ENCODE measurements at regions not wholly inside any gene's neighbourhood (a gene's known extent, or its start where the extent isn't known, plus 50 kb on each side); places are given as distances from the start of the nearest gene placed in this dataset.

GRCh38 chr2:56465491-56465890, 281.7 kb downstream of the CCDC85A start:
- Histone ChIP-seq H3K36me3 (ENCODE audit: insufficient read depth, low read length) (no peaks in the 10 kb centered on the region), H3K4me1 (ENCODE audit: control insufficient read depth, insufficient read depth, low read length, unreplicated experiment) (peaks cover 3% of the 10 kb centered on the region), H3K27ac (ENCODE audit: low read depth, low read length) (no peak overlapping the region), H3K27me3 (ENCODE audit: insufficient read depth, low read length) (no peaks in the 10 kb centered on the region), H3K4me3 (ENCODE audit: low read depth, low read length) (no peak overlapping the region), H3K79me2 (ENCODE audit: control insufficient read depth, insufficient read depth, low read length, unreplicated experiment) (no peaks in the 10 kb centered on the region), H2AFZ (ENCODE audit: low read length, unreplicated experiment) (no peak overlapping the region)

- Histone ChIP-seq H3K4me1 (ENCODE audit: control insufficient read depth, insufficient read depth, low read length, unreplicated experiment) (peaks cover 14% of the 10 kb centered on the region), H3K27me3 (ENCODE audit: insufficient read depth, low read length) (no peaks in the 10 kb centered on the region), H3K79me2 (ENCODE audit: control insufficient read depth, insufficient read depth, low read length, unreplicated experiment) (no peaks in the 10 kb centered on the region), H3K36me3 (ENCODE audit: insufficient read depth, low read length) (no peaks in the 10 kb centered on the region), H2AFZ (ENCODE audit: low read length, unreplicated experiment) (no peak overlapping the region), H3K4me3 (ENCODE audit: low read depth, low read length) (no peak overlapping the region), H3K27ac (ENCODE audit: low read depth, low read length) (no peak overlapping the region)
Measured at GRCh38 chr2:56473524-56473923, 289.7 kb downstream of the CCDC85A start.

GRCh38 chr2:56474412-56475158, 290.8 kb downstream of the CCDC85A start:
- no peak overlapping the region for H3K27ac ChIP-seq (ENCODE audit: low read depth, low read length)
- peaks cover 14% of the 10 kb centered on the region for H3K4me1 ChIP-seq (ENCODE audit: control insufficient read depth, insufficient read depth, low read length, unreplicated experiment)
- no peak overlapping the region for H3K4me3 ChIP-seq (ENCODE audit: low read depth, low read length)
- H2AFZ ChIP-seq (ENCODE audit: low read length, unreplicated experiment) = no peak overlapping the region
- H3K36me3 ChIP-seq (ENCODE audit: insufficient read depth, low read length) = no peaks in the 10 kb centered on the region
- no peaks in the 10 kb centered on the region for H3K27me3 ChIP-seq (ENCODE audit: insufficient read depth, low read length)
- H3K79me2 ChIP-seq (ENCODE audit: control insufficient read depth, insufficient read depth, low read length, unreplicated experiment) = no peaks in the 10 kb centered on the region

GRCh38 chr2:56475191-56475590, 291.4 kb downstream of the CCDC85A start:
- no peaks in the 10 kb centered on the region for H3K36me3 ChIP-seq (ENCODE audit: insufficient read depth, low read length)
- no peak overlapping the region for H2AFZ ChIP-seq (ENCODE audit: low read length, unreplicated experiment)
- H3K27me3 ChIP-seq (ENCODE audit: insufficient read depth, low read length) = no peaks in the 10 kb centered on the region

GRCh38 chr2:56476509-56477071, 292.8 kb downstream of the CCDC85A start:
- no peak overlapping the region for H3K27ac ChIP-seq (ENCODE audit: low read depth, low read length)
- H3K27me3 ChIP-seq (ENCODE audit: insufficient read depth, low read length) = no peaks in the 10 kb centered on the region
- H3K36me3 ChIP-seq (ENCODE audit: insufficient read depth, low read length) = no peaks in the 10 kb centered on the region
- H2AFZ ChIP-seq (ENCODE audit: low read length, unreplicated experiment) = no peak overlapping the region
- peaks cover 14% of the 10 kb centered on the region for H3K4me1 ChIP-seq (ENCODE audit: control insufficient read depth, insufficient read depth, low read length, unreplicated experiment)
- no peak overlapping the region for H3K4me3 ChIP-seq (ENCODE audit: low read depth, low read length)
- no peaks in the 10 kb centered on the region for H3K79me2 ChIP-seq (ENCODE audit: control insufficient read depth, insufficient read depth, low read length, unreplicated experiment)

More at GRCh38 chr2:56475191-56475590, 291.4 kb downstream of the CCDC85A start:
- no peaks in the 10 kb centered on the region for H3K79me2 ChIP-seq (ENCODE audit: control insufficient read depth, insufficient read depth, low read length, unreplicated experiment)
- H3K4me3 ChIP-seq (ENCODE audit: low read depth, low read length) = no peak overlapping the region
- H3K4me1 ChIP-seq (ENCODE audit: control insufficient read depth, insufficient read depth, low read length, unreplicated experiment) = peaks cover 14% of the 10 kb centered on the region
- H3K27ac ChIP-seq (ENCODE audit: low read depth, low read length) = no peak overlapping the region

- no peak overlapping the region for H3K4me3 ChIP-seq (ENCODE audit: low read depth, low read length)
- no peak overlapping the region for H3K27ac ChIP-seq (ENCODE audit: low read depth, low read length)
- peaks cover 14% of the 10 kb centered on the region for H3K4me1 ChIP-seq (ENCODE audit: control insufficient read depth, insufficient read depth, low read length, unreplicated experiment)
- H3K79me2 ChIP-seq (ENCODE audit: control insufficient read depth, insufficient read depth, low read length, unreplicated experiment) = no peaks in the 10 kb centered on the region
- H3K27me3 ChIP-seq (ENCODE audit: insufficient read depth, low read length) = no peaks in the 10 kb centered on the region
- H2AFZ ChIP-seq (ENCODE audit: low read length, unreplicated experiment) = no peak overlapping the region
- H3K36me3 ChIP-seq (ENCODE audit: insufficient read depth, low read length) = no peaks in the 10 kb centered on the region
Measured at GRCh38 chr2:56478027-56478426, 294.2 kb downstream of the CCDC85A start.

- no peaks in the 10 kb centered on the region for H3K27me3 ChIP-seq (ENCODE audit: insufficient read depth, low read length)
- no peak overlapping the region for H3K27ac ChIP-seq (ENCODE audit: low read depth, low read length)
- H2AFZ ChIP-seq (ENCODE audit: low read length, unreplicated experiment) = no peak overlapping the region
- no peaks in the 10 kb centered on the region for H3K36me3 ChIP-seq (ENCODE audit: insufficient read depth, low read length)
- H3K4me1 ChIP-seq (ENCODE audit: control insufficient read depth, insufficient read depth, low read length, unreplicated experiment) = no peaks in the 10 kb centered on the region
- H3K4me3 ChIP-seq (ENCODE audit: low read depth, low read length) = no peak overlapping the region
- H3K79me2 ChIP-seq (ENCODE audit: control insufficient read depth, insufficient read depth, low read length, unreplicated experiment) = no peaks in the 10 kb centered on the region
Measured at GRCh38 chr2:56483081-56483480, 299.3 kb downstream of the CCDC85A start.

- no peak overlapping the region for H3K27ac ChIP-seq (ENCODE audit: low read depth, low read length)
- no peaks in the 10 kb centered on the region for H3K79me2 ChIP-seq (ENCODE audit: control insufficient read depth, insufficient read depth, low read length, unreplicated experiment)
- H3K4me1 ChIP-seq (ENCODE audit: control insufficient read depth, insufficient read depth, low read length, unreplicated experiment) = no peaks in the 10 kb centered on the region
- H2AFZ ChIP-seq (ENCODE audit: low read length, unreplicated experiment) = no peak overlapping the region
- no peaks in the 10 kb centered on the region for H3K27me3 ChIP-seq (ENCODE audit: insufficient read depth, low read length)
- H3K36me3 ChIP-seq (ENCODE audit: insufficient read depth, low read length) = no peaks in the 10 kb centered on the region
- no peak overlapping the region for H3K4me3 ChIP-seq (ENCODE audit: low read depth, low read length)
Measured at GRCh38 chr2:56484906-56485305, 301.1 kb downstream of the CCDC85A start.

- Histone ChIP-seq H3K27me3 (ENCODE audit: insufficient read depth, low read length) (no peaks in the 10 kb centered on the region), H2AFZ (ENCODE audit: low read length, unreplicated experiment) (no peak overlapping the region), H3K4me1 (ENCODE audit: control insufficient read depth, insufficient read depth, low read length, unreplicated experiment) (no peaks in the 10 kb centered on the region), H3K79me2 (ENCODE audit: control insufficient read depth, insufficient read depth, low read length, unreplicated experiment) (no peaks in the 10 kb centered on the region), H3K36me3 (ENCODE audit: insufficient read depth, low read length) (no peaks in the 10 kb centered on the region), H3K4me3 (ENCODE audit: low read depth, low read length) (no peak overlapping the region), H3K27ac (ENCODE audit: low read depth, low read length) (no peak overlapping the region)
Measured at GRCh38 chr2:56500317-56500716, 316.5 kb downstream of the CCDC85A start.

- no peak overlapping the region for H3K4me3 ChIP-seq (ENCODE audit: low read depth, low read length)
- H3K79me2 ChIP-seq (ENCODE audit: control insufficient read depth, insufficient read depth, low read length, unreplicated experiment) = no peaks in the 10 kb centered on the region
- no peak overlapping the region for H3K27ac ChIP-seq (ENCODE audit: low read depth, low read length)
- H3K27me3 ChIP-seq (ENCODE audit: insufficient read depth, low read length) = no peaks in the 10 kb centered on the region
- H2AFZ ChIP-seq (ENCODE audit: low read length, unreplicated experiment) = no peak overlapping the region
- H3K4me1 ChIP-seq (ENCODE audit: control insufficient read depth, insufficient read depth, low read length, unreplicated experiment) = no peaks in the 10 kb centered on the region
- H3K36me3 ChIP-seq (ENCODE audit: insufficient read depth, low read length) = no peaks in the 10 kb centered on the region
Measured at GRCh38 chr2:56502616-56503015, 318.8 kb downstream of the CCDC85A start.

GRCh38 chr2:56505885-56506284, 322.1 kb downstream of the CCDC85A start:
- Histone ChIP-seq H3K4me3 (ENCODE audit: low read depth, low read length) (no peak overlapping the region), H3K27ac (ENCODE audit: low read depth, low read length) (no peak overlapping the region), H3K79me2 (ENCODE audit: control insufficient read depth, insufficient read depth, low read length, unreplicated experiment) (no peaks in the 10 kb centered on the region), H3K4me1 (ENCODE audit: control insufficient read depth, insufficient read depth, low read length, unreplicated experiment) (no peaks in the 10 kb centered on the region), H3K36me3 (ENCODE audit: insufficient read depth, low read length) (no peaks in the 10 kb centered on the region), H3K27me3 (ENCODE audit: insufficient read depth, low read length) (no peaks in the 10 kb centered on the region), H2AFZ (ENCODE audit: low read length, unreplicated experiment) (no peak overlapping the region)
